ENCODE measurements at regions not wholly inside any gene's neighbourhood (a gene's known extent, or its start where the extent isn't known, plus 50 kb on each side); places are given as distances from the start of the nearest gene placed in this dataset.

DNA sequence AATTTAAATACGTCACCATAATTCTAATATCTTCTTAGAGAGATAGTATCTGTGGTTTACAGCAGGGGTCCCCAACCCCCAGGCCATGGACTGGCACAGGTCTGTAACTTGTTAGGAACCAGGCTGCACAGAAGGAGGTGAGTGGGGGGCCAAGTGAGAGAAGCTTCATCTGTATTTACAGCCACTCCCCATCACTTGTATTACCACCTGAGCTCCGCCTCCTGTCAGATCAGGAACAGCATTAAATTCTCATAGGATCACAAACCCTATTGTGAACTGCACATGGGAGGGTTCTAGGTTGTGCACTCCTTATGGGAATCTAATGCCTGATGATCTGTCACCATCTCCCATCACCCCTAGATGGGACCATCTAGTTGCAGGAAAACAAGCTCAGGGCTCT, 282.6 kb downstream of the ICOS start:
- TF ChIP-seq, protein P1, sequence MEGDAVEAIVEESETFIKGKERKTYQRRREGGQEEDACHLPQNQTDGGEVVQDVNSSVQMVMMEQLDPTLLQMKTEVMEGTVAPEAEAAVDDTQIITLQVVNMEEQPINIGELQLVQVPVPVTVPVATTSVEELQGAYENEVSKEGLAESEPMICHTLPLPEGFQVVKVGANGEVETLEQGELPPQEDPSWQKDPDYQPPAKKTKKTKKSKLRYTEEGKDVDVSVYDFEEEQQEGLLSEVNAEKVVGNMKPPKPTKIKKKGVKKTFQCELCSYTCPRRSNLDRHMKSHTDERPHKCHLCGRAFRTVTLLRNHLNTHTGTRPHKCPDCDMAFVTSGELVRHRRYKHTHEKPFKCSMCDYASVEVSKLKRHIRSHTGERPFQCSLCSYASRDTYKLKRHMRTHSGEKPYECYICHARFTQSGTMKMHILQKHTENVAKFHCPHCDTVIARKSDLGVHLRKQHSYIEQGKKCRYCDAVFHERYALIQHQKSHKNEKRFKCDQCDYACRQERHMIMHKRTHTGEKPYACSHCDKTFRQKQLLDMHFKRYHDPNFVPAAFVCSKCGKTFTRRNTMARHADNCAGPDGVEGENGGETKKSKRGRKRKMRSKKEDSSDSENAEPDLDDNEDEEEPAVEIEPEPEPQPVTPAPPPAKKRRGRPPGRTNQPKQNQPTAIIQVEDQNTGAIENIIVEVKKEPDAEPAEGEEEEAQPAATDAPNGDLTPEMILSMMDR (conservative IDR thresholded peaks at IDR 0.05; ENCODE audit: low read length): no peak
- no peak for TF ChIP-seq EZH2phosphoT487 (IDR thresholded peaks at IDR 0.05; ENCODE audit: borderline replicate concordance)
